GM19035 (cell line): ENCODE measurements at regions not wholly inside any gene's neighbourhood (a gene's known extent, or its start where the extent isn't known, plus 50 kb on each side); places are given as distances from the start of the nearest gene placed in this dataset.
A peak's percentile ranks its signal among the peaks of the same experiment; 100 is the strongest.

Experiments
- ATAC-seq: cut with Tn5 transposase; IDR thresholded peaks from one replicate; pipeline ENCODE4 v1.9.1; 2021; ENCODE audit not compliant: unreplicated experiment

DNA sequence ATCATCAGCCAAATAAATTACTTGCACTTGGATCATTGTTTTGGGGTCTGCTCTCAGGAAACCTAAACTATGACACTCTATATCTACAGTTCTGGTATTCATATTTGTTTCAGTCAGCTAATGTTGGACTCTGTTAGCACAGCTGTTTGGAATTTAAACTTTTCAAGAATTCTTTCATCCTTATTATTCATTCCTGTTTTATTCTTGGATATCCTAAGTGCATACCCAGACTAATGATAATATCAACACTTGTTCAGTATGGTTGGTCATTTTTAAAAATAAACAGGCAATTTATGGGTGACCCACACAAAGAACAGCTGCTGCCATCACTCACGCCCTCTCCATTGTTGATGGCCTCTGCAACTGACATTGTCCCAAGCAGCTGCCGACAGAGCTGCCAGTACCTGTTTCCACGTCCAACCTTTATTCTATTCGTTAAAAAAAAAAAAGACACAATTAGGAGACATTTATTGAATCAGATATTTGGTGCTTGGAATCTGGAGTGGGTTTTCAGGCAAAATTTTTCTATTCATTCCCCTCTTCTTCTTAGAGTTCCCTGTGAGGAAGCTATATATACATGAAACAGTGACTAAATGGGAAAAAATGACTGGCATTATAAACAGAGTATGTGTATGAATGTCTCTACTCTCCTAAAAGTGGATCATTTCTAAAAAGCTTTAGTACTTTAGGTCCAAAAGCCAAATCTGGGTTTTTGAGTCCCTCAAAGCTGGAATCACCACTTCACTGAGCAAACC lies 252.1 kb upstream of the NAV3 start:
- no peak for ATAC-seq

DNA sequence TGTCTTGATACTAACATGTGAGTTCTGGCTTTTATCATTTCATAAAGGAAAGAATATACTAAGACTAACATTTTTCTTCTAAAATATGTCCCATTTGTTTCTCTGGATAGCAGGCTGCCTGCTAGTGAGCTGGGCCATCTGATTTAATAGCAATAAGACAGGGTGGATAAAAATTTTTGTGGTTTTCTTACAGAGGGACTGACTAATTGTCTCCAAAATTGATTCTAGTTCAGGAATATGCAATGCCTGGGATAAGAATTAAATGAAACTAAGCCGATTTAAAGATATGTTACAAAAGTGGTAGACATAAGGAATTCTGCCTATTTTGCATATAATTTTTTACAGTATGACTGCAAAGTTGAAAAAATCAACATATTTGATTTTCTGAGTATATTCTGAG lies 252.9 kb upstream of the NAV3 start:
- ATAC-seq = no peak

DNA sequence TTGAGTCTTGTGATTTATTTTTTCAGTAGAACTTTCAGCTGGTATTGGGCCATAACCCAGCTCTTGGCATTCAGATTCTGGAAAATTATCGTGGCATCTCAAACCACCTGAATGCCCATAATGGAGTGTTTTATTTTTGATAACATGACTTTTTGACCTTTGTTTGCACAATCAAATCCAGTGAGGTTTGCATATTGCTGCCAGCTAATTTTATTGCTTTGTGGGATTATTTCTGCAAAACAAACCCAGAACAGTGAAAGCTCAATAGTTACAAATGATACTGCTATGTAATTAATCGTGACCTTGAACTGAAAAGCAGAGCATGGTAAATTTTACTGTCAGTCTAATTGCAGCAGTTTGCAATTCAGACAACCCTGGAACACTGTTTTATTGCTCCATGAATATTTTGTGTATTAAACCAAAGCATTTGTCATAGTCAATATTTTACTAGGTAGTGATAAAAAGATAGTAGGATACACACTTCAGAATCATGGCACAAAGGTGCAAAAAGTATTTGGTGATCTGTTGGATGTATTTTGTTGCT lies 255.2 kb upstream of the NAV3 start:
- ATAC-seq = no peak

DNA sequence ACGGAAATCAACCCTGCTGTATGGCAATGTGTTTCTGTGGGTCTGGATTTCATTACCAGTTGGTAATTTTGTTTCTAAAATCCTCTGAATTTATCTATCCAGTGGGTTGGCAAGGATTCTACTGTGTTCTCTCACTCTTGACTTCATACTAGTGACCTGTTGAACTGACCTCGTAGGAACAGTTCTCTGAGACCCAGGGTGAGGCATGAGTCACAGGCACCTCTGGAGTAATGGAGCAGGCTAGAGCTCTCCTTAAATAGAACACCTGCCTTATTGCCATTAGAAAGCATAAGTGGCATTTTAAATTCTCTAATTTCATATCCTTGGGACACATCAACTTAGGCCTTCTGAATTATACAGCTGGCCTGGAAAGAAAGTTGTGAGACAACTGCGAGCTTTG lies 258.3 kb upstream of the NAV3 start:
- ATAC-seq = no peak

DNA sequence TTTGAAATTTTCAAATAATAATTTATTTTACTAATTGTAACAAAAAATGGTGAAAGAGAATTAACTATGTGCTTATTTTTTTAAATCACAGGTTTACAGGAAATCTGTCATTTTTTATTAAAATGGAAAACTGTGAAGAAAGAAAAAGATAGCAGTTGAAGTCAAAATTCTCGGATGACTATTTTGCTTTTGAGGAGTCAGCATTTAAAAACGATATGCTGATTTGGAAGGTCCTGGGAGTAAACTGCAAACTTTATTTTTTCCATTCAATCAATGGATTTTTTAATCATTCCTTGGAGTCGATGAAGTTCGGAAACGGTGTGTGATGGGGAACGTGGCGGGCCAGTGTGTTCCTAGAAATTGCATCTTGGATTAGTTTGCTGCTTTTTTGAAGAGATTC lies 258.9 kb upstream of the NAV3 start:
- ATAC-seq = no peak

DNA sequence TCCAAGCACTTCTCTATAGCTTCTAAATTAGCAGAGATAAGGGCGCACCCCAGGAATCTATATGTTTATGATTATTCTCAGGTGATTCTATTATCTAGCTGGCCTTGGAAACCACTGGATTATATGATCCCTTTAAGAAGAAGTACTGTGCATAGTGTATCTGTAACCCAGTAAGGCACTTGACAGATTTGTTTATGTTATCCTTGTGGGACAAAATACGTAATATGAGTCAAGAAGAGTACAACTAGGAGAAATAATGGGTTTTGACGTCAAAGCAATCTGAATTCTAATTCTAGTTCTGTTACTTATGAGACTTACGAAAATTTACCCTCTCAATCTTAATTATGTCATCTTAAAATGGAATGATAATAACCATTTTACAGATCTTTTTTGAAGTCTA lies 259.6 kb upstream of the NAV3 start:
- no peak for ATAC-seq

DNA sequence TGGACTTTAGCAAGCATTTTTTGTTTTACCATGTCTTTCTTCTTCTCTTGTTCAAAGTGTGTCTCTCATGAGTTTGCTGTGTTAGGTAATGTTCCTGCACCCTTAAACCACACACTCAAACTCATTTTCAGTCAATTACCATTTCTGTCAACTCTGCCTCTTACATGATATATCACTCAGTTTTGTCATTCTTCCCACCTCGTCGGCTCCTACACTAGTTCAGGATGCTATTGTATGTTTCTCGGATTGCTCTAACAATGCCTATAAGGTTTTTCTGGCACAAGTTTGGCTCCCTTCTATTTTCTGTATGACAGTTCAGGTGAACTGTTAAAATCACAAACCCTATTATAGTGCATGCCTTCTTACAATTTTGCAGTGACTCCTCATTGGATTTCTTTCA lies 260.8 kb upstream of the NAV3 start:
- ATAC-seq = no peak

DNA sequence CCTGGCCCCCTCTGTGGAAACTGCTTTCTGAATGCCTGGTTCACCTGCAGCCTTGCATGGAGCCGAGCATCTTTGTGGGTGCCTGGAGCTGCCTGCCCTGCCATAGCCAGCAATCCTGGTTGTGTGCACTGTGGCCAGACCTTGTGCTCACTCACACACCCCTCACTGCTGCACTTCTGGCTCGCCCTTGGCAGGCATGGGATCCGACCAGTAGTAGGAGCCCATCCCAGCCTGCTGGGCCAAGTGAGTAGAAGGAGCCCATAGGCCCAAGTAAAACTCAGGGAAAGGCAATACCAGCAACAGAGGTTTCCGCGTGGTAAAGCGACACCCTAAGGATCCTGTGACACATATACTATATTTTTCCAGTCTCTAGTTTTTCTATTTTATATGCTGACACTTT lies 270.0 kb upstream of the NAV3 start:
- no peak for ATAC-seq

DNA sequence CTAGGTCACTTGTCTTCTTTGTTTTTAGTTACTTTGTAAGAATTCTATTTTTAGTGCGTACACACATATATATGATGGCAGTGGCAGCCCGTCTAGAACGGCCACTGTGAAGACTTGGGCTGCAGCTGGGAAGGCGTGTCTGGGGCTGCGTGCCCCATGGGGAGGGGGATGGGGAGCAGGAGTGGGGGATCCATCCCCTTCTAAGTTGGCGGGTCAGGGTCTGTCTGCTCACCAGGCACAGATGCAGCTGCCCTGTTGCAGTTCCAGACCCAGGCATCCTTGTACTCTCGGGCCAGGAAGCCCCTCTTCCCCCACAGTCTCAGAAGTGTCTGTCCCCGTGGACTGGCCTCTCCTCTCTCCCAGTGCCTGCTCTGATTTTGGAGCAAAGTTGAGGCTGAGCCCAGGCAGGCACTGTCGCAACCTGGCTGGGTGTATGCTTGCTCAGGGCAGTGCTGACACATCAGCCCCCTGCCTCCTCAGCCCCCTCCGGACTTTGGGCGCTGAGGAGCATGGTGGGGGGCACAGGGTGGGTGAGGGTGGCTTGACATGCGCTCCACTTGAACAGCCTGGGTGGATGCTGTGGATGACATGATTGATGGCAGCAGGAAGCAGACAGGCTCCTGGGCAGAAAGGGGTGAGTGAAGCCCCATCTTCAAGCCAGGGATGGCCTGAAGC lies 271.2 kb upstream of the NAV3 start:
- no peak for ATAC-seq

DNA sequence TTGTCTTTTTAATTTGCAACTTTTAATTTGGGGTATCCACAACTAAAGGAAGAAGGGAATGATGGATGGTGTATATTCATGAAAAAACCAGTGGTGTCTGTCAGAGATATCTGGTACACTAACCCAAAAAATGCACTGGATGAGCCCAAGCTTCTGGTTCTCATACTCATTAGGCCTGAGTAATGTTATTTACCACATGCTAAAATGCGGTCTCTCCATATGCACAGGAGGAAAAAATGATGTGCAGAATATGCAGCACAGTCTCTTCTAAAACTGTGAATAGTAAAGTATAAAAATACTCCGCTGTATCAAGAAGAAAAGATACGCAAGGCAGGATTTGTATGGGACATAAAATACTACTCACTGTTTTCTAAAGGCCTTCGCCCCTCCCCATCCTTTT lies 275.6 kb upstream of the NAV3 start:
- no peak for ATAC-seq

DNA sequence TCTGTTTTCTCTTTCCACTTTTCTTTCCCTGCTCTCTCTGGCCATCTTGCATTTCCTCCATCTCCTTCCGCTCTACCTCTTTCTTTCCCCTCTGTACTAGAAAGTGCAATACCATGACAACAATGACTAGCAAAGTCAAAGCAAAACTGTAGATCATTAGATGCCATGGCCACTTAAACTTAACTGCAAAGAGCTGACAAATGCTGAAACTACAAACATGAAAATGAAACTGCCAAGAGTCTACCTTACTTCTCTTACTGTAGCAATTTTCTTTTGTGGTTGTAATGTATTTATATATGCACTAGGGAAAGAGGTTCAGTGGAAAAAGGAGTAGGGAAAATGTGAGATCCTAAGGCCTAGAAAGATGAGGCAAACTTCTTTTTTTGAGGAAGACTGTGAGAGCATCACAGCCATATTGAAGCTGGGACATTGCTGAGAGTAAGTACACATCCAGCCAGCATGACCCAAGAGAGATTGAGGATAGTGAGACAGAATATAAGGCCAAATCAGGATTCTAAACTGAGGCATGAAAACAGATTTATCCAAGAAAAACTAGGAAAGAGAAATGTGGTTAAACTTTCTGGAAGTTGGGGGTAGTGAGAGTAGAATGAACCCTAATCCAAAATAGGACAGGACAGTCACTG lies 276.6 kb upstream of the NAV3 start:
- ATAC-seq = peak; percentile 100

DNA sequence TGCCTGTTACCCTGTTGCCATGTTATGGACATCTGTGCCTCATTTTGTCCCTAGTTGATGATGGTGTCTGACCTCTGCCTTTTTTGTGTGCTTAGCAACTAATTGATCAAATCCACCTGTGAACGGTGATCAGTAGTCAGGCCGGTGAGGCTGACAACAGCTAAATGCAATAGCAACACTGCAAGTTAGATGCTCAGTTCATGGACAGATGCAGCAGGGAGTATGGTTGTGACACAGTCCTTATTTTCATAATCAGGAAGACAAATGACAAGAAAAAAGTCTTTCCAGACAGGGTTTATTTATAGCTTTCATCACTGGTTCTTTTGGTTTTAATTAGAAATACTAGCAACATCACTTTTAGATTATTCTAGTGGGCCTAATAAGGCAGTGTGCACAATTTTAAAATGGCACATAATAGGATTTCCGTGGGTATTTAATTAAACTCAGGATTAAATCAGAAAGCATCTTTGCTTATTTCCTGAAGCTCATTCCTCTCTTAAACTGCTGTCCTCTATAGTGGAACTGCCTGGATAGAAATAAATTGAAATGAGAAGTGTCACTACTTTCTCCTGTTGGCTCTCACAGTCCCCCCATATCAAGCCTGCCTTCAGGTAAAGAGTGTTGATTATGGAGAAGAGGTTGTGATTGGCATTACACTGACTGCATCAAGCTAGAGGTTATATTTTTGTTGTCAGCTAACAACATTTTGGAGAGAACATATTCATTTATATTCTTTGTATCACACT lies 281.1 kb upstream of the NAV3 start:
- no peak for ATAC-seq

DNA sequence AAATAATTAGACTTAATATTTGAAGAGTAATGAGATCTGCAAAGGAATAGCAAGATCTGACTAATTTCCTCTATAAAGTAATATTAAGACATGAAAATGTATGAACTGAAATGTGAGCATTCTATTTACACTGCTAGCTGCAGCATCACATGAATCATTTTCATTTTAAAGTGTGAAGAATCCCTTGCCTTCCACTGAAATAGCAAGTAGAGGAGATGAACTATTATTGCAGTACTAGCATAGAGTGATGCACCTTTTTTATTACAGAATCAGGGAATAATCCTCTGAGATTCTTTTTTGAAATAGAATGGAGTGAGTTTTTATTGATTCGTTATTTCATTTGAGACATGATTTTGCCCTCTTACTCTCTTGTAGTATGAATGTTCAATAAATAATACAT lies 281.9 kb upstream of the NAV3 start:
- ATAC-seq = no peak

DNA sequence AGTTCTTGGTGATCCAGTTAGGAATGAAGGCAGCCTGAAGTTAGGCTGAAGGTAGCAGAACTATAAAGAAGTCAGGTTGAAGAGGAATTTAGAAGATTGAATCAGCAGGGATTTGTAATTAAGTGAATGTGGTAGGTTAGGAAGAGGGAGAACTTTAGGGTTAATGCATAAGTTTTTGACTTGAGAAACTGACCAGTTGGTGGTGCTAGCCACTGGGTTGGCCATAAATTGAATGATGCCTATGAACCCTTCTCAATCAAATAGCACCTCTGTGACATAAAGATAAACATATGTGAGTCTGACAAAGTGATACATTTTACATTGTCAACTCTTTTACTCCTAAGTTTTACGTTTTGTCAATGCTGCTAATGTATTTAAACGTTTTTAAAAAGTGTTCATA lies 290.6 kb upstream of the NAV3 start:
- no peak for ATAC-seq

DNA sequence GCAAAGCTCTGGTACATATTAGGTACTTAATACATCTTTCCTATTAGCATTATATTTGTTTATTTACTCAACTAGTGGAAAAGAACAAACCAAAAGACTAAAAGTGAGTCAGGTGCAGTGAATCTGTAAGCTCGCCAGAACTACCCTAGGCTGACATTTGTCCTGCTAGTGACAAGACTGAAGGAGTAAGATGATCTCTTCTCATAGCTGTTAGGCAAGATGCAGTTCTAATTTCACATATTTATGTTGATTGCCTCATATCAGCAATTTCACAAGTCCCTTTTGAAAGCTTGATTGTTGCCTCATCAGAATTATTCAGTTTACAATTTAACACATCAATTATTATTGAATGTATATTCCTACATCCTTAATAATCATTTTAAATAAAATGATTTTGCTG lies 293.0 kb upstream of the NAV3 start:
- ATAC-seq = no peak

DNA sequence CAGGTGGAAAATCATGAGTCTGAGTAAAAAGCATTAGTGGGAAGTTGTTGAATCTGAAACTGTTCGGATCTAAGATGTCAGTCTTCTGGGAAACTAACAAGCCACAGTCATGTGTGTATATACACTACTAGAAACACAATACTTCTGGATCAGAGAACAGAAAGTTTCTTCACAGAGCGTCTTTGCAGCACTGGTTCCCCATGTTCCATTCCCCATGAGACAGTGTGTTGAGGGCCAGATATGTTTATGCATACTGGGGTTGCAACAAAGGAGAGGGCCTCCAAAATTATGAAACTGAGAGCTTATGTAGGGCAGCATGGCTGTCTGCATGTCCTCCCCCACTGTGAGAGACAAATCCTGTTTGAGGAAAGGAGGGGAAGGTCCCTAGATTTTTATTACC lies 295.0 kb upstream of the NAV3 start:
- ATAC-seq = no peak

DNA sequence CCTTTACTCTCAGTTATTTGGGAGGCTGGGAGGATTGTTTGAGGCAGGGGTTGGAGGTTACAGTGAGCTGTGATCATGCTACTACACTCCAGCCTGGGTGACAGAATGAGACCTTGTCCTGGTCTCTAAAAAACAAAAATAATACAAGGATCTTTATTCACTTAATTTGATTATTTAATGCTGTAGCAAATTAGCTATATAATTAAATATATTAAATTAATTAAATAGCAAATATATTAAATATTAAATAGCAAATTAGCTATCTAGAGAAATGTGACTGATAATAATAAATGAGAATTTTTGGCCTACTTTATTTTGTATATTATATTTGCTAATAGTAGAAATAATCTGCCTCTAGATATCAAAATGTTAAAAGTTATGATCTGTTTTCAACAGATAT lies 298.8 kb upstream of the NAV3 start:
- no peak for ATAC-seq

DNA sequence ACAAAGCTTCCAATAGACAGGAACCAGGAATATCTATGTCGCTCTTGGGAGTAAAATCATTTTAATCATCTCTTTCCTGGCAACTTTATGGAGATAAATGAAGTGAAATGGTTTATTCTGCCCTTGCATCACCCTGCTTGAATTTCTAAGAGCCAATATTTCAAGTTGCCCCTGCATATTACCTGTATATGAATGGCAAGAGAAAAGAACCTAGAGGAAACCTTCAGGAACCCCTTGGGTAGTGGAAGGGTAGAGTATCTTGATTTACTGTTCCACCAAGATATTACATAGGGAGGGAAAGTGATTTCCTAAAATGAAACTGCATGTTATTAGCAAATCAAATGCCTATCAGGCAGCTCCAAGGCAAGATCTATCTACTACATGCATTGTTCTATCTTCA lies 308.4 kb upstream of the NAV3 start:
- ATAC-seq = no peak

DNA sequence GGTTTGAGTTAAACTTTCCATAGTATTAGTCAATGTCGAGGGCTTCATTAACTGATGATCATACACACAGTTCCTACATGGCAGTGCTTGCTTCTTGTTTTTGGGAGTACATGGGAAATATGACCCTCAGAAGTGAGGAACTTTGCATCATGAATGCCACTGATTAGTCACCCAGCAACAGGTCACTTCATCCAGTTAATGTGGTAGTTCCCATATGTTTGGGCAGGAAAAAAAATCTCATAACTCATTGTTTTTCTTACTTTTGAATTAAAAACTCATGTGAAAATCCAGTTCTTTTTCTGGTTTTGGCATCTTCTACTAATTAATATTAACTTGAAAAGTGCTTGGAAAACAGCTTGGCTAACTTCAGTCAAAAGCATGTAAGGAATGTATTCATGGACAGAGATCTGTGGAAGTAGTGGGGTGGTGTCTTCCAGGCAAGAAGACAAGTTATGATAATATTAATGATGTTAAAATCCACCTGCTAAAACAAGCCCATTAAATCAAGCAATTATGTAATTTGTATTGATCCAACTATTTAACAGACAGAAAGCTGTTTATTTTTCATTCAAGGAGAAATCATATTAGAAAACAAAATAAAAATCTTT lies 309.1 kb upstream of the NAV3 start:
- ATAC-seq = no peak

DNA sequence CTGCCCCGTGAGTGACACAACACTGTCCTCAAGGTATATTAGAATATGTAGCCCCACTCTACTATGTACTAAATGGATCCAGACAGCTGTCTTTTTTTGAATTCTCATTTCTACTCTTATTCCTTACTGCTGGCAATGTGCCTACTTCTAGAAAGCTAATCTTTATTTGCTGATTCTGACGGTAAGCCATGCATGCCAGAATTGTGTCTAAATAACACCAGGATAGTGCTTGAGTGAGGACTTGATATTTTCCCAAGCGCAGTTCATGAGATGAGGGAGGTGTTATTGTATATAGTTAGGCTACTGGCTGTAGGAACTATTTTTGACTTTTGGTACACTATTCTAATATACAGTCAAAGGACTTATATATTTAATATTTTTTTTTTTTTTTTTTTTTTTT lies 316.2 kb upstream of the NAV3 start:
- ATAC-seq = no peak

DNA sequence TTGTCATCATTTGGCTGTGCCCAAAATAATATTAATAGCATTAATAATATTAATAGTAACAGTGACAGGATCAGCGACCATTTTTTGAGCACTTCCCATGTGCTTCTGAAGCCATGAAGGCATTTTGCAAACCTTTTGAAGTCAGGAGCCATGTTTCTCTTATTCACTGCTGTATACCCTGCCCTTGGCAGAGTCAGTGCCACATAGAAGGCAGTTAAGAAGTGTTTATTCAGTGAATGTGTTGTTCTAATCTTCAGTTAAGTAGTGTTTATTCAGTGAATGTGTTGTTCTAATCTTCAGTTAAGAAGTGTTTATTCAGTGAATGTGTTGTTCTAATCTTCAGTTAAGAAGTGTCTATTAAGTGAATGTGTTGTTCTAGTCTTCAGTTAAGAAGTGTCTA lies 319.7 kb upstream of the NAV3 start:
- ATAC-seq = no peak
